ENCODE measurements at regions not wholly inside any gene's neighbourhood (a gene's known extent, or its start where the extent isn't known, plus 50 kb on each side); places are given as distances from the start of the nearest gene placed in this dataset.

DNA sequence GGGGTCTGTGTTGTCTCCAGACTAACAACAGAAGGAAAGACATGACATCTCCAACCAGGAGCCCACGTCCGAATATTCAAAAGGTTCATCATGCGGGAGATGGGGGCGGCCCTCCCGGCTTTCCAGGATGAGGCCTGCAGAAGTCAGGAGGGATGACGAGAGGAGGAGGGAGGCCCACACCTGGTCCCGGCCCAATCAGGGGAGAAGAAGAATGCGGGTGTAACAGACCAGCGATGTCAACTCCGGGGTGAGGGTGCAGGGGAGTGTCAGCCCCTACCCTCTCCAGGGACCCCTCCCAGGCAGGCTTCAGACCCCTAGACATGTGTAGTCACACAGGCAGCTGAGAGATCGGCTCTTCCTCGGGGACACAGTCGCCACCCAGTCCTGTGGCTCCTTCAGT lies 275.3 kb upstream of the ZNF507 start:
- no peak for TF ChIP-seq EZH2 (optimal IDR thresholded peaks at IDR 0.05; ENCODE audit: low read depth, low read length)
- TF ChIP-seq CTCF (IDR thresholded peaks at IDR 0.05; ENCODE audit: low read length) = no peak

Measured in MM.1S (cell line).